Muscle layer of duodenum (tissue), 2 donors: ENCODE measurements at regions not wholly inside any gene's neighbourhood (a gene's known extent, or its start where the extent isn't known, plus 50 kb on each side); places are given as distances from the start of the nearest gene placed in this dataset.
"Not testable (repeated sequence)": the region's sequence is repeated elsewhere in the genome, so short reads cannot be mapped to it uniquely, and the experiment has no call there.

Source experiments
- H3K27ac ChIP-seq: one replicate; pipeline ENCODE4 v1.7.0; 2013; ENCODE audit warnings: mild to moderate bottlenecking, low read length
- H3K27me3 ChIP-seq: one replicate; pipeline ENCODE4 v1.7.0; 2013; ENCODE audit warnings: low read depth, mild to moderate bottlenecking, control low read depth, low read length
- H3K36me3 ChIP-seq, 2 donors: one replicate each; pipeline ENCODE4 v1.7.0; 2013; ENCODE audit warnings: low read length in 2 of 2, control low read depth in 1 of 2, mild to moderate bottlenecking in 1 of 2; ENCODE audit not compliant: insufficient read depth in 2 of 2, control insufficient read depth in 1 of 2
- H3K4me1 ChIP-seq, 2 donors: one replicate each; pipeline ENCODE4 v1.7.0; 2013; ENCODE audit warnings: low read length in 2 of 2, mild to moderate bottlenecking in 2 of 2, control low read depth in 1 of 2, moderate library complexity in 1 of 2; ENCODE audit not compliant: insufficient read depth in 2 of 2, control insufficient read depth in 1 of 2
- H3K4me3 ChIP-seq, 2 donors: one replicate each; pipeline ENCODE4 v1.7.0; 2013; ENCODE audit warnings: low read length in 2 of 2, low read depth in 1 of 2, mild to moderate bottlenecking in 1 of 2
- H3K9me3 ChIP-seq, 2 donors: one replicate each; pipeline ENCODE4 v1.7.0; 2013; ENCODE audit warnings: low read length in 2 of 2, control low read depth in 1 of 2, mild to moderate bottlenecking in 1 of 2; ENCODE audit not compliant: control insufficient read depth in 1 of 2
- donor health status: healthy.

- no peaks in the 10 kb centered on the region for H3K4me1 ChIP-seq
- H3K36me3 ChIP-seq, result no peaks in the 10 kb centered on the region
- H3K4me3 ChIP-seq, result no peak overlapping the region
- H3K27ac ChIP-seq, result no peak overlapping the region
- no peaks in the 10 kb centered on the region for H3K27me3 ChIP-seq
- no peaks in the 10 kb centered on the region for H3K9me3 ChIP-seq
These were observed 153.7 kb upstream of the SERTAD2 start for GRCh38 chr2:64807417-64807816.

GRCh38 chr2:64808092-64808491, 154.4 kb upstream of the SERTAD2 start:
- H3K9me3 ChIP-seq, result no peaks in the 10 kb centered on the region
- no peak overlapping the region for H3K4me3 ChIP-seq
- H3K27me3 ChIP-seq, result no peaks in the 10 kb centered on the region
- no peaks in the 10 kb centered on the region for H3K4me1 ChIP-seq
- H3K27ac ChIP-seq, result no peak overlapping the region
- no peaks in the 10 kb centered on the region for H3K36me3 ChIP-seq

GRCh38 chr2:64808754-64809153, 155.0 kb upstream of the SERTAD2 start:
- no peak overlapping the region for H3K27ac ChIP-seq
- H3K27me3 ChIP-seq, result no peaks in the 10 kb centered on the region
- H3K36me3 ChIP-seq, result no peaks in the 10 kb centered on the region
- H3K4me3 ChIP-seq, result no peak overlapping the region
- H3K4me1 ChIP-seq, result no peaks in the 10 kb centered on the region
- no peaks in the 10 kb centered on the region for H3K9me3 ChIP-seq

- Histone ChIP-seq H3K27me3 (no peaks in the 10 kb centered on the region), H3K36me3 (no peaks in the 10 kb centered on the region), H3K4me1 (no peaks in the 10 kb centered on the region), H3K27ac (no peak overlapping the region), H3K9me3 (no peaks in the 10 kb centered on the region), H3K4me3 (no peak overlapping the region)
These were observed 155.5 kb upstream of the SERTAD2 start for GRCh38 chr2:64809216-64809615.

- H3K27ac ChIP-seq, result no peak overlapping the region
- no peaks in the 10 kb centered on the region for H3K36me3 ChIP-seq
- no peaks in the 10 kb centered on the region for H3K27me3 ChIP-seq
- H3K9me3 ChIP-seq, result no peaks in the 10 kb centered on the region
- H3K4me3 ChIP-seq, result no peak overlapping the region
- H3K4me1 ChIP-seq, result no peaks in the 10 kb centered on the region
These were observed 158.6 kb upstream of the SERTAD2 start for GRCh38 chr2:64812285-64812684.

- no peaks in the 10 kb centered on the region for H3K27me3 ChIP-seq
- no peaks in the 10 kb centered on the region for H3K4me1 ChIP-seq
- H3K36me3 ChIP-seq, result no peaks in the 10 kb centered on the region
- H3K9me3 ChIP-seq, result no peaks in the 10 kb centered on the region
- no peak overlapping the region for H3K4me3 ChIP-seq
- no peak overlapping the region for H3K27ac ChIP-seq
These were observed 160.3 kb upstream of the SERTAD2 start for GRCh38 chr2:64814007-64814406.

GRCh38 chr2:64816526-64816925, 162.8 kb upstream of the SERTAD2 start:
- not testable (repeated sequence) for H3K9me3 ChIP-seq, H3K4me3 ChIP-seq, H3K36me3 ChIP-seq, H3K27me3 ChIP-seq, H3K27ac ChIP-seq, H3K4me1 ChIP-seq

- no peak overlapping the region for H3K4me3 ChIP-seq
- H3K9me3 ChIP-seq, result no peaks in the 10 kb centered on the region
- H3K36me3 ChIP-seq, result no peaks in the 10 kb centered on the region
- H3K27ac ChIP-seq, result no peak overlapping the region
- H3K4me1 ChIP-seq, result no peaks in the 10 kb centered on the region
- H3K27me3 ChIP-seq, result no peaks in the 10 kb centered on the region
These were observed 163.7 kb upstream of the SERTAD2 start for GRCh38 chr2:64817453-64817852.

GRCh38 chr2:64818664-64819060, 164.9 kb upstream of the SERTAD2 start:
- no peak overlapping the region for H3K4me3 ChIP-seq
- H3K9me3 ChIP-seq, result no peaks in the 10 kb centered on the region
- H3K27ac ChIP-seq, result no peak overlapping the region
- no peaks in the 10 kb centered on the region for H3K36me3 ChIP-seq
- no peaks in the 10 kb centered on the region for H3K27me3 ChIP-seq
- H3K4me1 ChIP-seq, result no peaks in the 10 kb centered on the region

- Histone ChIP-seq H3K4me3 (no peak overlapping the region), H3K36me3 (no peaks in the 10 kb centered on the region), H3K4me1 (no peaks in the 10 kb centered on the region), H3K27ac (no peak overlapping the region), H3K27me3 (no peaks in the 10 kb centered on the region), H3K9me3 (no peaks in the 10 kb centered on the region)
These were observed 165.6 kb upstream of the SERTAD2 start for GRCh38 chr2:64819361-64819760.

GRCh38 chr2:64819774-64820688, 166.3 kb upstream of the SERTAD2 start:
- Histone ChIP-seq H3K9me3 (no peaks in the 10 kb centered on the region), H3K36me3 (no peaks in the 10 kb centered on the region), H3K27me3 (no peaks in the 10 kb centered on the region), H3K27ac (no peak overlapping the region), H3K4me1 (no peaks in the 10 kb centered on the region), H3K4me3 (no peak overlapping the region)

GRCh38 chr2:64820901-64821300, 167.2 kb upstream of the SERTAD2 start:
- Histone ChIP-seq H3K27me3 (no peaks in the 10 kb centered on the region), H3K36me3 (no peaks in the 10 kb centered on the region), H3K4me3 (no peak overlapping the region), H3K27ac (no peak overlapping the region), H3K4me1 (no peaks in the 10 kb centered on the region), H3K9me3 (no peaks in the 10 kb centered on the region)
